T-helper 17 cell (primary cell): ENCODE measurements at regions not wholly inside any gene's neighbourhood (a gene's known extent, or its start where the extent isn't known, plus 50 kb on each side); places are given as distances from the start of the nearest gene placed in this dataset.

Source experiments
- ATAC-seq: fragments of 150-1000 bp; cut with Tn5 transposase; 2 replicates; pipeline ENCODE4 v1.10.0; 2021; ENCODE audit warnings: mild to moderate bottlenecking, moderate library complexity
- DNase-seq, 3 donors: peaks; one replicate each; pipeline versions ENCODE4 v3.0.0 to v3.0.0-alpha.2; 2020 to 2021
- H3K9me3 ChIP-seq: one replicate; pipeline ENCODE4 v1.7.0; 2013; ENCODE audit warnings: low read length, mild to moderate bottlenecking; ENCODE audit not compliant: control insufficient read depth, poor library complexity, severe bottlenecking
- H3K27ac Mint-ChIP-seq: one replicate; pipeline ENCODE4 v1.8.0; 2022; ENCODE audit warnings: mild to moderate bottlenecking, moderate library complexity, mixed read lengths
- H3K27me3 Mint-ChIP-seq: one replicate; pipeline ENCODE4 v1.8.0; 2022; ENCODE audit warnings: mixed read lengths
- H3K36me3 Mint-ChIP-seq: one replicate; pipeline ENCODE4 v1.8.0; 2022; ENCODE audit warnings: low read depth, mixed read lengths
- H3K4me1 Mint-ChIP-seq: one replicate; pipeline ENCODE4 v1.8.0; 2022; ENCODE audit warnings: mild to moderate bottlenecking, mixed read lengths
- H3K4me3 Mint-ChIP-seq: one replicate; pipeline ENCODE4 v1.8.0; 2022; ENCODE audit warnings: mild to moderate bottlenecking, moderate library complexity, mixed read lengths

GRCh38 chr3:130227540-130227939 is 117.9 kb upstream of the COL6A5 start:
- no peaks in the 10 kb centered on the region for H3K9me3 ChIP-seq
- Mint-ChIP-seq H3K27me3 (peaks cover 8% of the 10 kb centered on the region), H3K4me1 (no peaks in the 10 kb centered on the region), H3K27ac (no peak overlapping the region), H3K4me3 (no peak overlapping the region), H3K36me3 (no peaks in the 10 kb centered on the region)
- ATAC-seq (no peak), DNase-seq (no peak)

- no peak overlapping the region for H3K4me3 Mint-ChIP-seq
- DNase-seq (no peak), ATAC-seq (no peak)
- H3K4me1 Mint-ChIP-seq = no peaks in the 10 kb centered on the region
- no peak overlapping the region for H3K27ac Mint-ChIP-seq
- no peaks in the 10 kb centered on the region for H3K9me3 ChIP-seq
- no peaks in the 10 kb centered on the region for H3K36me3 Mint-ChIP-seq
- peaks cover 12% of the 10 kb centered on the region for H3K27me3 Mint-ChIP-seq
Observed at GRCh38 chr3:130242850-130243569, 102.5 kb upstream of the COL6A5 start.

- H3K9me3 ChIP-seq = no peaks in the 10 kb centered on the region
- Mint-ChIP-seq H3K27ac (no peak overlapping the region), H3K36me3 (no peaks in the 10 kb centered on the region), H3K4me3 (no peak overlapping the region), H3K27me3 (peaks cover 12% of the 10 kb centered on the region), H3K4me1 (no peaks in the 10 kb centered on the region)
- no peak for ATAC-seq
- no peak for DNase-seq
Observed at GRCh38 chr3:130243808-130244207, 101.7 kb upstream of the COL6A5 start.

GRCh38 chr3:130250982-130251381 is 94.5 kb upstream of the COL6A5 start:
- peaks cover 12% of the 10 kb centered on the region for H3K27me3 Mint-ChIP-seq
- no peak for DNase-seq
- H3K27ac Mint-ChIP-seq = no peak overlapping the region
- no peak for ATAC-seq
- H3K9me3 ChIP-seq = no peaks in the 10 kb centered on the region
- H3K4me1 Mint-ChIP-seq = no peaks in the 10 kb centered on the region
- no peak overlapping the region for H3K4me3 Mint-ChIP-seq
- no peaks in the 10 kb centered on the region for H3K36me3 Mint-ChIP-seq

GRCh38 chr3:130255442-130255841 is 90.0 kb upstream of the COL6A5 start:
- Mint-ChIP-seq H3K4me3 (no peak overlapping the region), H3K36me3 (no peaks in the 10 kb centered on the region)
- DNase-seq = no peak

GRCh38 chr3:130256821-130257340 is 88.6 kb upstream of the COL6A5 start:
- peaks cover 26% of the 10 kb centered on the region for H3K27me3 Mint-ChIP-seq
- no peak for ATAC-seq
- no peak for DNase-seq
- H3K9me3 ChIP-seq = no peaks in the 10 kb centered on the region
- no peak overlapping the region for H3K27ac Mint-ChIP-seq
- no peak overlapping the region for H3K4me3 Mint-ChIP-seq
- H3K4me1 Mint-ChIP-seq = no peaks in the 10 kb centered on the region
- H3K36me3 Mint-ChIP-seq = no peaks in the 10 kb centered on the region

More at GRCh38 chr3:130255442-130255841, 90.0 kb upstream of the COL6A5 start:
- H3K9me3 ChIP-seq = no peaks in the 10 kb centered on the region
- ATAC-seq = no peak
- H3K27ac Mint-ChIP-seq = no peak overlapping the region
- no peaks in the 10 kb centered on the region for H3K4me1 Mint-ChIP-seq
- peaks cover 26% of the 10 kb centered on the region for H3K27me3 Mint-ChIP-seq

GRCh38 chr3:130258532-130258952 is 86.9 kb upstream of the COL6A5 start:
- H3K36me3 Mint-ChIP-seq = no peaks in the 10 kb centered on the region
- ATAC-seq = no peak
- H3K9me3 ChIP-seq = no peaks in the 10 kb centered on the region
- peaks cover 29% of the 10 kb centered on the region for H3K27me3 Mint-ChIP-seq
- no peak for DNase-seq
- no peak overlapping the region for H3K4me3 Mint-ChIP-seq
- H3K27ac Mint-ChIP-seq = no peak overlapping the region
- H3K4me1 Mint-ChIP-seq = no peaks in the 10 kb centered on the region

GRCh38 chr3:130259166-130259874 is 86.2 kb upstream of the COL6A5 start:
- Mint-ChIP-seq H3K4me1 (no peaks in the 10 kb centered on the region), H3K27me3 (peaks cover 29% of the 10 kb centered on the region), H3K4me3 (no peak overlapping the region), H3K27ac (no peak overlapping the region), H3K36me3 (no peaks in the 10 kb centered on the region)
- DNase-seq (no peak), ATAC-seq (no peak)
- H3K9me3 ChIP-seq = no peaks in the 10 kb centered on the region

GRCh38 chr3:130260918-130261317 is 84.6 kb upstream of the COL6A5 start:
- DNase-seq (no peak), ATAC-seq (no peak)
- Mint-ChIP-seq H3K27me3 (peaks cover 29% of the 10 kb centered on the region), H3K27ac (no peak overlapping the region), H3K4me1 (no peaks in the 10 kb centered on the region), H3K36me3 (no peaks in the 10 kb centered on the region), H3K4me3 (no peak overlapping the region)
- H3K9me3 ChIP-seq = no peaks in the 10 kb centered on the region

GRCh38 chr3:130263708-130264107 is 81.8 kb upstream of the COL6A5 start:
- peaks cover 22% of the 10 kb centered on the region for H3K27me3 Mint-ChIP-seq

GRCh38 chr3:130266817-130267216 is 78.7 kb upstream of the COL6A5 start:
- peaks cover 33% of the 10 kb centered on the region for H3K27me3 Mint-ChIP-seq
- ATAC-seq (no peak), DNase-seq (no peak)
- peaks cover 2% of the 10 kb centered on the region for H3K36me3 Mint-ChIP-seq
- no peaks in the 10 kb centered on the region for H3K4me1 Mint-ChIP-seq
- no peaks in the 10 kb centered on the region for H3K9me3 ChIP-seq
- no peak overlapping the region for H3K27ac Mint-ChIP-seq
- no peak overlapping the region for H3K4me3 Mint-ChIP-seq

More at GRCh38 chr3:130263708-130264107, 81.8 kb upstream of the COL6A5 start:
- ATAC-seq = no peak
- H3K9me3 ChIP-seq = no peaks in the 10 kb centered on the region
- Mint-ChIP-seq H3K36me3 (no peaks in the 10 kb centered on the region), H3K4me1 (no peaks in the 10 kb centered on the region), H3K4me3 (no peak overlapping the region), H3K27ac (no peak overlapping the region)
- DNase-seq = no peak

- ATAC-seq = no peak
- Mint-ChIP-seq H3K4me1 (no peaks in the 10 kb centered on the region), H3K4me3 (no peak overlapping the region), H3K27ac (no peak overlapping the region), H3K36me3 (peaks cover 3% of the 10 kb centered on the region), H3K27me3 (peaks cover 40% of the 10 kb centered on the region)
- no peak for DNase-seq
- no peaks in the 10 kb centered on the region for H3K9me3 ChIP-seq
Observed at GRCh38 chr3:130276203-130276803, 69.2 kb upstream of the COL6A5 start.

GRCh38 chr3:130288670-130289069 is 56.8 kb upstream of the COL6A5 start:
- Mint-ChIP-seq H3K4me1 (peaks cover 3% of the 10 kb centered on the region), H3K27me3 (peaks cover 42% of the 10 kb centered on the region)

More at GRCh38 chr3:130288670-130289069, 56.8 kb upstream of the COL6A5 start:
- Mint-ChIP-seq H3K27ac (no peak overlapping the region), H3K36me3 (no peaks in the 10 kb centered on the region), H3K4me3 (no peak overlapping the region)
- DNase-seq = no peak
- ATAC-seq = no peak
- H3K9me3 ChIP-seq = no peaks in the 10 kb centered on the region
